ENCODE measurements at regions not wholly inside any gene's neighbourhood (a gene's known extent, or its start where the extent isn't known, plus 50 kb on each side); places are given as distances from the start of the nearest gene placed in this dataset.

- no peaks in the 10 kb centered on the region for H3K36me3 ChIP-seq
- 89 to 91% methylated on average over 18 to 22 of the region's 22 CpGs for WGBS, 2 donors
- no peak overlapping the region for H3K4me3 ChIP-seq
- TF ChIP-seq POLR2A (IDR thresholded peaks at IDR 0.05) = no peak
- TF ChIP-seq EP300 (IDR thresholded peaks at IDR 0.05) = no peak
- no peak for TF ChIP-seq CTCF (IDR thresholded peaks at IDR 0.05)
- no peak for DNase-seq (ENCODE audit: low spot score in 2 of 2)
- no peaks in the 10 kb centered on the region for H3K27me3 ChIP-seq
- no peaks in the 10 kb centered on the region for H3K4me1 ChIP-seq
- H3K27ac ChIP-seq = no peak overlapping the region
- peaks cover 0 to 28% (median 0%) of the 10 kb centered on the region in 4 donors for H3K9me3 ChIP-seq
Measured at GRCh38 chr11:70538641-70539359, 140.5 kb downstream of the CTTN start.

- 90 to 91% methylated on average over 24 to 26 of the region's 26 CpGs for WGBS, 2 donors
- TF ChIP-seq CTCF (IDR thresholded peaks at IDR 0.05) = no peak
- TF ChIP-seq POLR2A (IDR thresholded peaks at IDR 0.05) = no peak
- no peak for TF ChIP-seq EP300 (IDR thresholded peaks at IDR 0.05)
- H3K36me3 ChIP-seq = no peaks in the 10 kb centered on the region
- no peaks in the 10 kb centered on the region for H3K27me3 ChIP-seq
- peaks cover 0 to 24% (median 0%) of the 10 kb centered on the region in 4 donors for H3K9me3 ChIP-seq
- H3K27ac ChIP-seq = no peak overlapping the region
- H3K4me3 ChIP-seq = no peak overlapping the region
- no peaks in the 10 kb centered on the region for H3K4me1 ChIP-seq
- no peak for DNase-seq (ENCODE audit: low spot score in 2 of 2)
Measured at GRCh38 chr11:70539360-70540095, 141.2 kb downstream of the CTTN start.

GRCh38 chr11:70540196-70540595 lies 141.9 kb downstream of the CTTN start:
- Histone ChIP-seq H3K4me3 (no peak overlapping the region), H3K27ac (no peak overlapping the region), H3K36me3 (no peaks in the 10 kb centered on the region), H3K9me3 (peaks cover 0 to 24% (median 0%) of the 10 kb centered on the region in 4 donors), H3K4me1 (no peaks in the 10 kb centered on the region), H3K27me3 (no peaks in the 10 kb centered on the region)
- DNase-seq (ENCODE audit: low spot score in 2 of 2) = no peak
- WGBS, 2 donors = 89 to 93% methylated on average over 14 to 15 of the region's 16 CpGs
- TF ChIP-seq POLR2A (IDR thresholded peaks at IDR 0.05) = no peak
- no peak for TF ChIP-seq EP300 (IDR thresholded peaks at IDR 0.05)
- no peak for TF ChIP-seq CTCF (IDR thresholded peaks at IDR 0.05)

GRCh38 chr11:70541176-70541575 lies 142.8 kb downstream of the CTTN start:
- H3K36me3 ChIP-seq = no peaks in the 10 kb centered on the region
- 85 to 87% methylated on average over 9 of the region's 9 CpGs for WGBS, 2 donors
- H3K27ac ChIP-seq = no peak overlapping the region
- H3K27me3 ChIP-seq = no peaks in the 10 kb centered on the region
- TF ChIP-seq EP300 (IDR thresholded peaks at IDR 0.05) (no peak), POLR2A (IDR thresholded peaks at IDR 0.05) (no peak), CTCF (IDR thresholded peaks at IDR 0.05) (no peak)
- H3K9me3 ChIP-seq = peaks cover 0 to 24% (median 0%) of the 10 kb centered on the region in 4 donors
- H3K4me1 ChIP-seq = no peaks in the 10 kb centered on the region
- no peak overlapping the region for H3K4me3 ChIP-seq
- DNase-seq (ENCODE audit: low spot score in 2 of 2) = no peak

GRCh38 chr11:70541699-70542098 lies 143.4 kb downstream of the CTTN start:
- TF ChIP-seq EP300 (IDR thresholded peaks at IDR 0.05) (no peak), CTCF (IDR thresholded peaks at IDR 0.05) (no peak), POLR2A (IDR thresholded peaks at IDR 0.05) (no peak)
- H3K36me3 ChIP-seq = no peaks in the 10 kb centered on the region
- WGBS, 2 donors = 89 to 93% methylated on average over 3 to 4 of the region's 5 CpGs
- H3K27me3 ChIP-seq = no peaks in the 10 kb centered on the region
- DNase-seq (ENCODE audit: low spot score in 2 of 2) = no peak
- no peaks in the 10 kb centered on the region for H3K4me1 ChIP-seq
- no peak overlapping the region for H3K27ac ChIP-seq
- no peak overlapping the region for H3K4me3 ChIP-seq
- peaks cover 0 to 24% (median 0%) of the 10 kb centered on the region in 4 donors for H3K9me3 ChIP-seq
